ENCODE measurements at regions not wholly inside any gene's neighbourhood (a gene's known extent, or its start where the extent isn't known, plus 50 kb on each side); places are given as distances from the start of the nearest gene placed in this dataset.

- Histone ChIP-seq H3K36me3 (replicated peaks) (no peaks in the 10 kb centered on the region), H3K4me3 (ENCODE audit: low read depth, low read length) (no peak overlapping the region), H3K27me3 (replicated peaks) (no peaks in the 10 kb centered on the region), H3K27ac (no peak overlapping the region)
- in situ Hi-C loops (cut with HindIII; ENCODE audit: low pct_ligation_motif_present, low sequenced_read_pairs): no loop called here
- no peak for TF ChIP-seq CTCF (IDR thresholded peaks at IDR 0.05; ENCODE audit: low read depth, low read length, missing control alignments)
- no peak for DNase-seq
Observed at GRCh38 chr13:55583953-55584593, 1556.6 kb upstream of the PRR20A start.

GRCh38 chr13:55602784-55603183 lies 1537.9 kb upstream of the PRR20A start:
- no peak for TF ChIP-seq CTCF (IDR thresholded peaks at IDR 0.05; ENCODE audit: low read depth, low read length, missing control alignments)
- no peak overlapping the region for H3K4me3 ChIP-seq (ENCODE audit: low read depth, low read length)

GRCh38 chr13:55606045-55606665 lies 1534.6 kb upstream of the PRR20A start:
- DNase-seq: no peak
- in situ Hi-C loops (cut with HindIII; ENCODE audit: low pct_ligation_motif_present, low sequenced_read_pairs): no loop called here
- Histone ChIP-seq H3K27ac (no peak overlapping the region), H3K36me3 (replicated peaks) (no peaks in the 10 kb centered on the region), H3K27me3 (replicated peaks) (no peaks in the 10 kb centered on the region), H3K4me3 (ENCODE audit: low read depth, low read length) (no peak overlapping the region)
- no peak for TF ChIP-seq CTCF (IDR thresholded peaks at IDR 0.05; ENCODE audit: low read depth, low read length, missing control alignments)

More at GRCh38 chr13:55602784-55603183, 1537.9 kb upstream of the PRR20A start:
- in situ Hi-C loops (cut with HindIII; ENCODE audit: low pct_ligation_motif_present, low sequenced_read_pairs): no loop called here
- no peak overlapping the region for H3K27ac ChIP-seq
- no peaks in the 10 kb centered on the region for H3K36me3 ChIP-seq (replicated peaks)
- DNase-seq: no peak
- no peaks in the 10 kb centered on the region for H3K27me3 ChIP-seq (replicated peaks)

- no peaks in the 10 kb centered on the region for H3K27me3 ChIP-seq (replicated peaks)
- H3K27ac ChIP-seq: no peak overlapping the region
- TF ChIP-seq CTCF (IDR thresholded peaks at IDR 0.05; ENCODE audit: low read depth, low read length, missing control alignments): no peak
- H3K36me3 ChIP-seq (replicated peaks): no peaks in the 10 kb centered on the region
- H3K4me3 ChIP-seq (ENCODE audit: low read depth, low read length): no peak overlapping the region
- no peak for DNase-seq
- in situ Hi-C loops (cut with HindIII; ENCODE audit: low pct_ligation_motif_present, low sequenced_read_pairs): no loop called here
Observed at GRCh38 chr13:55613429-55614187, 1527.1 kb upstream of the PRR20A start.

- DNase-seq: no peak
- TF ChIP-seq CTCF (IDR thresholded peaks at IDR 0.05; ENCODE audit: low read depth, low read length, missing control alignments): no peak
- in situ Hi-C loops (cut with HindIII; ENCODE audit: low pct_ligation_motif_present, low sequenced_read_pairs): no loop called here
- no peak overlapping the region for H3K27ac ChIP-seq
- H3K36me3 ChIP-seq (replicated peaks): no peaks in the 10 kb centered on the region
- no peak overlapping the region for H3K4me3 ChIP-seq (ENCODE audit: low read depth, low read length)
- no peaks in the 10 kb centered on the region for H3K27me3 ChIP-seq (replicated peaks)
Observed at GRCh38 chr13:55615081-55615480, 1525.6 kb upstream of the PRR20A start.
